RKO (cell line): ENCODE measurements at regions not wholly inside any gene's neighbourhood (a gene's known extent, or its start where the extent isn't known, plus 50 kb on each side); places are given as distances from the start of the nearest gene placed in this dataset.

Source experiments
- DNase-seq: peaks from one replicate; pipeline ENCODE4 v3.0.0-alpha.2; 2016; ENCODE audit warnings: low spot score

- DNase-seq, result no peak
Measured at GRCh38 chr7:46011059-46011458, 90.0 kb upstream of the IGFBP3 start.

GRCh38 chr7:46009211-46009610, 88.1 kb upstream of the IGFBP3 start:
- no peak for DNase-seq

GRCh38 chr7:46007990-46008643, 87.0 kb upstream of the IGFBP3 start:
- no peak for DNase-seq

GRCh38 chr7:46007194-46007593, 86.1 kb upstream of the IGFBP3 start:
- no peak for DNase-seq

- DNase-seq, result no peak
Measured at GRCh38 chr7:46006723-46007122, 85.7 kb upstream of the IGFBP3 start.

- DNase-seq, result no peak
Measured at GRCh38 chr7:46006212-46006611, 85.1 kb upstream of the IGFBP3 start.

- DNase-seq, result no peak
Measured at GRCh38 chr7:46004965-46005364, 83.9 kb upstream of the IGFBP3 start.

GRCh38 chr7:46003896-46004875, 83.1 kb upstream of the IGFBP3 start:
- peak; percentile 75 for DNase-seq

GRCh38 chr7:46003161-46003560, 82.1 kb upstream of the IGFBP3 start:
- DNase-seq, result no peak

- DNase-seq, result no peak
Measured at GRCh38 chr7:46000513-46000912, 79.4 kb upstream of the IGFBP3 start.

- no peak for DNase-seq
Measured at GRCh38 chr7:45999541-45999940, 78.5 kb upstream of the IGFBP3 start.

- DNase-seq, result no peak
Measured at GRCh38 chr7:45998506-45998905, 77.4 kb upstream of the IGFBP3 start.

GRCh38 chr7:45993621-45994020, 72.5 kb upstream of the IGFBP3 start:
- DNase-seq, result no peak

GRCh38 chr7:45992826-45993225, 71.8 kb upstream of the IGFBP3 start:
- DNase-seq, result no peak

GRCh38 chr7:45990276-45990675, 69.2 kb upstream of the IGFBP3 start:
- no peak for DNase-seq

- no peak for DNase-seq
Measured at GRCh38 chr7:45988405-45989057, 67.5 kb upstream of the IGFBP3 start.

- DNase-seq, result no peak
Measured at GRCh38 chr7:45987521-45988290, 66.6 kb upstream of the IGFBP3 start.

GRCh38 chr7:45986355-45987298, 65.6 kb upstream of the IGFBP3 start:
- no peak for DNase-seq

- DNase-seq, result peak; percentile 33
Measured at GRCh38 chr7:45985902-45986301, 64.8 kb upstream of the IGFBP3 start.

GRCh38 chr7:45984386-45985295, 63.6 kb upstream of the IGFBP3 start:
- DNase-seq, result no peak
